ENCODE measurements at regions not wholly inside any gene's neighbourhood (a gene's known extent, or its start where the extent isn't known, plus 50 kb on each side); places are given as distances from the start of the nearest gene placed in this dataset.

GRCh38 chr3:193977622-193978021, 158.3 kb upstream of the HES1 start:
- Histone ChIP-seq H3K27ac (no peak overlapping the region), H3K36me3 (no peaks in the 10 kb centered on the region), H3K9me3 (no peaks in the 10 kb centered on the region), H3K4me1 (peaks cover 21% of the 10 kb centered on the region), H3K4me3 (no peak overlapping the region), H3K27me3 (no peaks in the 10 kb centered on the region)
- no peak for DNase-seq (ENCODE audit: extremely low spot score in 2 of 2)
- intact Hi-C loops (cut with DNase I), result no loop called here
- no peak for TF ChIP-seq POLR2A (IDR thresholded peaks at IDR 0.05)
- no peak for TF ChIP-seq POLR2AphosphoS5 (IDR thresholded peaks at IDR 0.05; ENCODE audit: insufficient read depth in 1 of 2, low read depth in 1 of 2)
- no peak for TF ChIP-seq CTCF (IDR thresholded peaks at IDR 0.05)

- TF ChIP-seq POLR2A (IDR thresholded peaks at IDR 0.05) (no peak), CTCF (IDR thresholded peaks at IDR 0.05) (no peak), POLR2AphosphoS5 (IDR thresholded peaks at IDR 0.05; ENCODE audit: insufficient read depth in 1 of 2, low read depth in 1 of 2) (no peak)
- no peak for DNase-seq (ENCODE audit: extremely low spot score in 2 of 2)
- no peaks in the 10 kb centered on the region for H3K27me3 ChIP-seq
- no peaks in the 10 kb centered on the region for H3K36me3 ChIP-seq
- H3K9me3 ChIP-seq, result no peaks in the 10 kb centered on the region
- no peak overlapping the region for H3K27ac ChIP-seq
- no peak overlapping the region for H3K4me3 ChIP-seq
- peaks cover 25% of the 10 kb centered on the region for H3K4me1 ChIP-seq
- intact Hi-C loops (cut with DNase I), result no loop called here
These were observed 157.9 kb upstream of the HES1 start for GRCh38 chr3:193978030-193978429.

GRCh38 chr3:193978486-193978885, 157.5 kb upstream of the HES1 start:
- no peaks in the 10 kb centered on the region for H3K36me3 ChIP-seq
- intact Hi-C loops (cut with DNase I), result no loop called here
- no peak overlapping the region for H3K27ac ChIP-seq
- no peak overlapping the region for H3K4me3 ChIP-seq
- H3K9me3 ChIP-seq, result no peaks in the 10 kb centered on the region
- peaks cover 29% of the 10 kb centered on the region for H3K4me1 ChIP-seq
- no peak for TF ChIP-seq POLR2A (IDR thresholded peaks at IDR 0.05)
- TF ChIP-seq CTCF (IDR thresholded peaks at IDR 0.05), result no peak
- no peak for TF ChIP-seq POLR2AphosphoS5 (IDR thresholded peaks at IDR 0.05; ENCODE audit: insufficient read depth in 1 of 2, low read depth in 1 of 2)
- DNase-seq (ENCODE audit: extremely low spot score in 2 of 2), result no peak
- no peaks in the 10 kb centered on the region for H3K27me3 ChIP-seq

- Histone ChIP-seq H3K9me3 (no peaks in the 10 kb centered on the region), H3K4me3 (no peak overlapping the region), H3K27ac (no peak overlapping the region), H3K4me1 (peaks cover 37% of the 10 kb centered on the region), H3K27me3 (no peaks in the 10 kb centered on the region), H3K36me3 (no peaks in the 10 kb centered on the region)
- no peak for DNase-seq (ENCODE audit: extremely low spot score in 2 of 2)
- intact Hi-C loops (cut with DNase I), result no loop called here
- TF ChIP-seq POLR2AphosphoS5 (IDR thresholded peaks at IDR 0.05; ENCODE audit: insufficient read depth in 1 of 2, low read depth in 1 of 2) (no peak), CTCF (IDR thresholded peaks at IDR 0.05) (no peak), POLR2A (IDR thresholded peaks at IDR 0.05) (no peak)
These were observed 155.6 kb upstream of the HES1 start for GRCh38 chr3:193980326-193980725.

- Histone ChIP-seq H3K27me3 (no peaks in the 10 kb centered on the region), H3K4me3 (no peak overlapping the region), H3K9me3 (no peaks in the 10 kb centered on the region), H3K4me1 (peaks cover 37% of the 10 kb centered on the region), H3K36me3 (no peaks in the 10 kb centered on the region), H3K27ac (no peak overlapping the region)
- DNase-seq (ENCODE audit: extremely low spot score in 2 of 2), result no peak
- intact Hi-C loops (cut with DNase I), result no loop called here
- no peak for TF ChIP-seq POLR2A (IDR thresholded peaks at IDR 0.05)
These were observed 155.0 kb upstream of the HES1 start for GRCh38 chr3:193980905-193981304.

GRCh38 chr3:193981504-193981903, 154.4 kb upstream of the HES1 start:
- no peaks in the 10 kb centered on the region for H3K27me3 ChIP-seq
- H3K4me3 ChIP-seq, result no peak overlapping the region
- no peak overlapping the region for H3K27ac ChIP-seq
- no peaks in the 10 kb centered on the region for H3K36me3 ChIP-seq
- no peaks in the 10 kb centered on the region for H3K9me3 ChIP-seq
- no peak for DNase-seq (ENCODE audit: extremely low spot score in 2 of 2)
- peaks cover 37% of the 10 kb centered on the region for H3K4me1 ChIP-seq
- TF ChIP-seq POLR2A (IDR thresholded peaks at IDR 0.05), result no peak
- TF ChIP-seq POLR2AphosphoS5 (IDR thresholded peaks at IDR 0.05; ENCODE audit: insufficient read depth in 1 of 2, low read depth in 1 of 2), result no peak
- no peak for TF ChIP-seq CTCF (IDR thresholded peaks at IDR 0.05)
- intact Hi-C loops (cut with DNase I), result no loop called here
